ENCODE measurements at regions not wholly inside any gene's neighbourhood (a gene's known extent, or its start where the extent isn't known, plus 50 kb on each side); places are given as distances from the start of the nearest gene placed in this dataset.

DNA sequence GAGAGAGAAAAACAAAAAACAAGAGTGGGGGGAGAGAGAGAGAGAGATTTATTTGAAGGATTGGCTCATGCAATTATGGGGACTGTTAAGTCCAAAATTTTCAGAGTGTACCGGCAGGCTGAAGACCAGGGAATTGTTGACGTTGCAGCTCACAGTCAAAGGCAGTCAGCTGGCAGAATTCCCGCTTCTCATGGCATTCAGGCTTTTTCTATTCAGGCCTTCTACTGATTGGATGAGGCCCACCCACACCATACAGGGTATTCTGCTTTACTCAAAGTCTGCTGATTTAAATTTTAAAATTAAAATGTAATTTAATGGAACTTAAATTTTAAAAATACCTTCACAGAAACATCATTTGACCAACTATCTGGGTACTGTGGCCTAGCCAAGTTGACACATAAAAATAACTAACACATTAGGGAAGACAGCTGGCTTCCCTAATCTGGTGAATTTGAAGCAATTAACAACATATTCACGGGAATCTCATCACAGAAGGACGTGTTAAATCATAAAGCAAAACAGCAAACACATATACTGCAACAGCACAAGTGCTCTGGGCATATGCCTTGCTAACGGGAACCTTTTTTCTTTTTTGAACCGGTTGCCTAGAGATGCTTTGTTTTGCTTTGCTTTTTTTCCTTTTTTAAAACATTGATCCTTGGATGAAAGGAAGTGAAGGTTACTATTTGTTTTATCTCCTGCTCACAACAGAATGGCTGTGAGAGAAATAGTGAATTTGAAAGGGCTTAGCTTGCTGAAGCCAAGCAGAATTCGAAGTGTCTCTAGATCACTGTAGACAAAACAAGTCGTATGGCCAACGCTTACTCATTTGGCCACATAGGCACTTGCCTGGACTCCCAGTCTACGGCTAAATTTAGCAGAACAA, 505.1 kb downstream of the IRS2 start:
- Histone ChIP-seq H3K36me3 (ENCODE audit: control insufficient read depth, insufficient read depth, low read length) (no peaks in the 10 kb centered on the region), H2BK120ac (ENCODE audit: low read depth, low read length) (no peak overlapping the region), H2BK15ac (ENCODE audit: low read depth, low read length) (no peak overlapping the region), H3K14ac (replicated peaks; ENCODE audit: low read depth, low read length) (no peak overlapping the region), H3K9me1 (ENCODE audit: insufficient read depth, low read length) (no peaks in the 10 kb centered on the region), H3K9ac (ENCODE audit: low read depth, low read length) (no peak overlapping the region), H3K27ac (ENCODE audit: insufficient read depth, low read length) (no peak overlapping the region), H3K4me3 (ENCODE audit: insufficient read depth, low read depth, low read length) (no peak overlapping the region), H3K4ac (ENCODE audit: low read depth, low read length) (no peak overlapping the region), H4K91ac (ENCODE audit: insufficient read depth, low read depth, low read length) (no peak overlapping the region), H4K20me1 (ENCODE audit: insufficient read depth, low read length) (no peaks in the 10 kb centered on the region), H3K4me2 (ENCODE audit: low read depth, low read length) (no peak overlapping the region), H2AFZ (replicated peaks; ENCODE audit: low read length, poor library complexity) (no peak overlapping the region), H4K8ac (ENCODE audit: low read depth in 2 of 2, low read length in 2 of 2) (no peak overlapping the region), H3K27me3 (ENCODE audit: control insufficient read depth, insufficient read depth, low read length) (no peaks in the 10 kb centered on the region), H2BK5ac (ENCODE audit: low read depth, low read length, poor library complexity, severe bottlenecking) (no peak overlapping the region), H3K56ac (ENCODE audit: extremely low read depth, insufficient read depth, low read length) (no peak overlapping the region), H2BK20ac (ENCODE audit: low read depth, low read length) (no peak overlapping the region), H2AK5ac (ENCODE audit: low read depth, low read length) (no peak overlapping the region), H4K5ac (ENCODE audit: low read depth, low read length) (no peak overlapping the region), H2AK9ac (replicated peaks; ENCODE audit: low read depth, low read length, poor library complexity) (no peak overlapping the region), H3K9me3 (ENCODE audit: control insufficient read depth, insufficient read depth, low read length) (no peaks in the 10 kb centered on the region), H3K4me1 (ENCODE audit: control insufficient read depth, insufficient read depth, low read length) (no peaks in the 10 kb centered on the region), H3K79me1 (ENCODE audit: low read depth in 1 of 2, low read length in 2 of 2) (no peaks in the 10 kb centered on the region), H3K23ac (ENCODE audit: low read depth, low read length) (no peak overlapping the region), H3K18ac (ENCODE audit: low read depth, low read length) (no peak overlapping the region)
- TF ChIP-seq CEBPB (IDR thresholded peaks at IDR 0.05; ENCODE audit: low read depth, low read length) (no peak), MXI1 (IDR thresholded peaks at IDR 0.05; ENCODE audit: borderline replicate concordance, low read depth, low read length) (no peak), SMC3 (IDR thresholded peaks at IDR 0.05; ENCODE audit: low read depth, low read length) (no peak), RCOR1 (IDR thresholded peaks at IDR 0.05; ENCODE audit: insufficient replicate concordance, low read length) (no peak), MAFK (IDR thresholded peaks at IDR 0.05; ENCODE audit: low read depth, low read length) (no peak), RFX5 (IDR thresholded peaks at IDR 0.05; ENCODE audit: low read depth, low read length) (no peak), MAZ (IDR thresholded peaks at IDR 0.05; ENCODE audit: borderline replicate concordance, low read depth, low read length) (no peak), ELK1 (IDR thresholded peaks at IDR 0.05; ENCODE audit: borderline replicate concordance, low read depth, low read length) (no peak), BHLHE40 (IDR thresholded peaks at IDR 0.05; ENCODE audit: low read depth, low read length) (no peak), CHD1 (IDR thresholded peaks at IDR 0.05; ENCODE audit: low read depth, low read length) (no peak)
- TF ChIP-seq, protein P1, sequence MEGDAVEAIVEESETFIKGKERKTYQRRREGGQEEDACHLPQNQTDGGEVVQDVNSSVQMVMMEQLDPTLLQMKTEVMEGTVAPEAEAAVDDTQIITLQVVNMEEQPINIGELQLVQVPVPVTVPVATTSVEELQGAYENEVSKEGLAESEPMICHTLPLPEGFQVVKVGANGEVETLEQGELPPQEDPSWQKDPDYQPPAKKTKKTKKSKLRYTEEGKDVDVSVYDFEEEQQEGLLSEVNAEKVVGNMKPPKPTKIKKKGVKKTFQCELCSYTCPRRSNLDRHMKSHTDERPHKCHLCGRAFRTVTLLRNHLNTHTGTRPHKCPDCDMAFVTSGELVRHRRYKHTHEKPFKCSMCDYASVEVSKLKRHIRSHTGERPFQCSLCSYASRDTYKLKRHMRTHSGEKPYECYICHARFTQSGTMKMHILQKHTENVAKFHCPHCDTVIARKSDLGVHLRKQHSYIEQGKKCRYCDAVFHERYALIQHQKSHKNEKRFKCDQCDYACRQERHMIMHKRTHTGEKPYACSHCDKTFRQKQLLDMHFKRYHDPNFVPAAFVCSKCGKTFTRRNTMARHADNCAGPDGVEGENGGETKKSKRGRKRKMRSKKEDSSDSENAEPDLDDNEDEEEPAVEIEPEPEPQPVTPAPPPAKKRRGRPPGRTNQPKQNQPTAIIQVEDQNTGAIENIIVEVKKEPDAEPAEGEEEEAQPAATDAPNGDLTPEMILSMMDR (conservative IDR thresholded peaks at IDR 0.05; ENCODE audit: low read depth, low read length) = no peak
- ATAC-seq (ENCODE audit: low read depth) (no peak), DNase-seq (no peak)
- intact Hi-C loops (cut with micrococcal nuclease) (no loop called here), dilution Hi-C loops (cut with HindIII; ENCODE audit: low sequenced_read_pairs, unreplicated experiment) (no loop called here), in situ Hi-C loops (cut with MboI; ENCODE audit: low sequenced_read_pairs) (no loop called here)
- ChIA-PET CTCF (interaction anchor here (0.6 kb wide), 1 partner anchor 134 kb away, joined by 3 read pairs; no protein-coding TSS in a partner anchor), POLR2A (ENCODE audit: unreplicated experiment) (no interaction called here)
- 77% methylated on average over 6 of the region's 11 CpGs; no CpG with 5 or more reads in 1 of the 2 experiments for WGBS, 2 experiments (ENCODE audit: extremely low coverage in 2 of 2, insufficient read length in 1 of 2)
- BruUV-seq (replicated peaks) = no TSS peak

Data from IMR-90 (cell line).